Mammary epithelial cell (primary cell): ENCODE measurements at regions not wholly inside any gene's neighbourhood (a gene's known extent, or its start where the extent isn't known, plus 50 kb on each side); places are given as distances from the start of the nearest gene placed in this dataset.

Experiments used
- EZH2 ChIP-seq: IDR thresholded peaks from 2 replicates; pipeline ENCODE4 v1.6.1; 2012; ENCODE audit warnings: low read length, inconsistent platforms, borderline replicate concordance
- TF ChIP-seq, protein P1 (sequence below), 2 donors: IDR thresholded peaks in 1 of 2; conservative IDR thresholded peaks in 1 of 2; 2 replicates each; pipeline ENCODE4 v1.5.1; 2011 to 2012; ENCODE audit warnings: inconsistent platforms in 2 of 2, low read length in 2 of 2, mild to moderate bottlenecking in 2 of 2, control low read depth in 1 of 2, low read depth in 1 of 2; ENCODE audit not compliant: insufficient read depth in 1 of 2; ENCODE audit errors: extremely low read depth in 1 of 2

DNA sequence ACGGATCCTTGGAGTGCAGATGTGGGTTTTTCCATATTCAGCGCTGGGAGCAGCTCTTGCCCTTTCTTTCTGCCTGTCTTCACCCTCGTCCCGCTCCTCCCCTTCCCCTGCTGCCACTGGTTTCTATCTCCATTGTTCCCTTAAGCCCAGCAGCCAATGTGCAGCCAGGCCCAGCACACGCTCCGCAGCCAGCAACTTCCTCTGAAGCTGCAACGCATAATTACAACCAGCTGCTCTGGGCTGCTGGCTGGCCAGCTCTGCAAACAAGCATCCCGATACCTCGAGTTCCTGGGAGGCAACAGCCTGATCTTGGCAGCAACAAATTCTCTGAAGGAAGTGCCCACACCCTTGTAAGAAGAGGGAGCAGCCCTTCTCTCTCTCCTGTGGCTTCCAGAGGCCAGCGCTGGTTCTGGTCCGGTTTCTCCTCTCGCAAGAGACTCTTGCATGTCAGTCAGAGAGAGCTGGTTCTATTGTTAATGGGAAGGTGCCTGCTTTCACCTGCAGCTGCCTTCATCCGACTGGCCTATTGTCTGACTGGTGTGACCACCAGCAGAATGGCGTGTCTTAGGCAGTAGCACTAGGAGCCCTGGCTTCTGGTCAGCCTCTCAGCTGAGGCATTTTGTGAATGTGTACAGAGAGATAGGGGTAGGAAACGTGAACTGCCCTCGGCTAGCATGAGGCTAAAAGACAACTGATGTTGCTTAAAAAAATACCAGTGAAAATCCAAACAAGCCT lies 83.8 kb upstream of the MAML3 start:
- TF ChIP-seq, protein P1, sequence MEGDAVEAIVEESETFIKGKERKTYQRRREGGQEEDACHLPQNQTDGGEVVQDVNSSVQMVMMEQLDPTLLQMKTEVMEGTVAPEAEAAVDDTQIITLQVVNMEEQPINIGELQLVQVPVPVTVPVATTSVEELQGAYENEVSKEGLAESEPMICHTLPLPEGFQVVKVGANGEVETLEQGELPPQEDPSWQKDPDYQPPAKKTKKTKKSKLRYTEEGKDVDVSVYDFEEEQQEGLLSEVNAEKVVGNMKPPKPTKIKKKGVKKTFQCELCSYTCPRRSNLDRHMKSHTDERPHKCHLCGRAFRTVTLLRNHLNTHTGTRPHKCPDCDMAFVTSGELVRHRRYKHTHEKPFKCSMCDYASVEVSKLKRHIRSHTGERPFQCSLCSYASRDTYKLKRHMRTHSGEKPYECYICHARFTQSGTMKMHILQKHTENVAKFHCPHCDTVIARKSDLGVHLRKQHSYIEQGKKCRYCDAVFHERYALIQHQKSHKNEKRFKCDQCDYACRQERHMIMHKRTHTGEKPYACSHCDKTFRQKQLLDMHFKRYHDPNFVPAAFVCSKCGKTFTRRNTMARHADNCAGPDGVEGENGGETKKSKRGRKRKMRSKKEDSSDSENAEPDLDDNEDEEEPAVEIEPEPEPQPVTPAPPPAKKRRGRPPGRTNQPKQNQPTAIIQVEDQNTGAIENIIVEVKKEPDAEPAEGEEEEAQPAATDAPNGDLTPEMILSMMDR (conservative IDR thresholded peaks at IDR 0.05 in 1 of 2, IDR thresholded peaks at IDR 0.05 in 1 of 2; ENCODE audit: extremely low read depth in 1 of 2, insufficient read depth in 1 of 2, low read depth in 1 of 2, low read length in 2 of 2): no peak
- no peak for TF ChIP-seq EZH2
